ENCODE measurements at regions not wholly inside any gene's neighbourhood (a gene's known extent, or its start where the extent isn't known, plus 50 kb on each side); places are given as distances from the start of the nearest gene placed in this dataset.
A peak's percentile ranks its signal among the peaks of the same experiment; 100 is the strongest.

DNA sequence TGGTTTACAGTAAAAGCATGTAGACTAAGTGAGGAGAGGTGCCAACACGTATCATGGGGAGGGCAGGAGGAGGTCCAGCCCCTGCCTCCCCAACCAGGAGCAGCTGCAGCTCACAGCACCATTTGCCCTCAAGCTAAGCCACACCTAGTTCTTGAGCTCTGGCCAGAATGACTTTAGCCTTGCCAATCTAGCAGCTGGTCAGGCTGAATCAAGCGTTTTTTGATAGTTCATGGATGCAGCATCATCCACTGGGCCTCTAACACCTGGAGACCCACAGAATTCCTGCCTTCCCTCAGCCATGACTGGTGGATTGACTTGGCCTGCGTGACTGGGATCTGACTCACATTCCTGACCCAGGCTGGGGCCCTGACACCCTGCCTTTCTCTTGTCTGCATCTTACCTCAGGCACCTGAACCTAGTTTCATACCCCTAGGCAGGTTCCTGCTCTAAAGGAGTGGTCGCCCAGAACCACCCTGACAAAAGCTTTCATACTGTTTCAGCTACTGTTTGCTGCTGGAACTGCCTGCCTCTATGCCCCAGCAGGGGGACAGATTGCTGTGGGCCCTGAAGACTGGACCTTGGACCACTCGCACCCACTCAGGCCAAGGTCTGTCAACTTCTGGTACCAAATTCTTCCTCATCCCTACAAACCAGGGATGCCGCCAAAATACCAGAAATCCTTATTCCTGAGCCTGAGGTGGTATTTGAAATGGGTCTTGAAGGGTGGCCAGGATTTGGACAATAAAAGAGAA lies 122.3 kb downstream of the QRSL1 start:
- peak; percentile 28 for DNase-seq
- Histone ChIP-seq H3K4me2 (ENCODE audit: insufficient read depth, insufficient read length, low read length) (no peak overlapping the region), H4K91ac (ENCODE audit: insufficient read length, low read depth, low read length) (no peak overlapping the region), H3K27ac (ENCODE audit: insufficient read length, low read depth, low read length) (no peak overlapping the region), H2BK15ac (ENCODE audit: low read depth, low read length) (no peak overlapping the region), H3K4ac (ENCODE audit: low read depth, low read length) (no peak overlapping the region), H2BK12ac (ENCODE audit: insufficient read length, low read depth, low read length) (no peak overlapping the region), H3K4me1 (ENCODE audit: insufficient read depth, low read length) (peaks cover 12% of the 10 kb centered on the region), H2BK120ac (ENCODE audit: low read depth, low read length, poor library complexity, severe bottlenecking) (no peak overlapping the region), H3K23ac (ENCODE audit: insufficient read length, low read depth, low read length) (no peak overlapping the region), H3K14ac (ENCODE audit: insufficient read depth, low read length) (no peak overlapping the region), H2BK20ac (ENCODE audit: low read depth, low read length, poor library complexity, severe bottlenecking) (no peak overlapping the region), H3K56ac (ENCODE audit: insufficient read length, low read depth, low read length) (no peak overlapping the region), H2AK5ac (ENCODE audit: insufficient read length, low read length) (no peak overlapping the region), H2BK5ac (ENCODE audit: insufficient read length, low read length) (no peak overlapping the region), H3K23me2 (ENCODE audit: insufficient read length, low read depth, low read length, poor library complexity, severe bottlenecking) (no peaks in the 10 kb centered on the region), H3K79me2 (ENCODE audit: insufficient read depth, low read length) (no peaks in the 10 kb centered on the region), H3T11ph (ENCODE audit: low read length) (no peak overlapping the region), H2AFZ (ENCODE audit: low read length) (no peak overlapping the region), H3K79me1 (ENCODE audit: insufficient read depth, low read depth, low read length, poor library complexity, severe bottlenecking) (no peaks in the 10 kb centered on the region), H4K20me1 (ENCODE audit: control insufficient read depth, insufficient read depth, insufficient read length) (no peaks in the 10 kb centered on the region), H4K8ac (replicated peaks; ENCODE audit: insufficient read length, low read depth, low read length) (no peak overlapping the region), H3K18ac (ENCODE audit: insufficient read length, low read depth, low read length) (no peak overlapping the region), H3K9me3 (ENCODE audit: control insufficient read depth, low read depth, low read length) (no peaks in the 10 kb centered on the region), H3K9ac (ENCODE audit: extremely low read depth, insufficient read length, low read length) (no peak overlapping the region), H3K27me3 (ENCODE audit: insufficient read depth, low read length) (no peaks in the 10 kb centered on the region), H4K5ac (ENCODE audit: insufficient read length, low read depth, low read length) (no peak overlapping the region)
- peaks cover 1% of the 10 kb centered on the region for H3K27me3 Mint-ChIP-seq (ENCODE audit: low read depth)
- no peak overlapping the region for H3K4me3 Mint-ChIP-seq
- peaks cover 56 to 67% of the 10 kb centered on the region in 2 experiments for H3K4me1 Mint-ChIP-seq
- 0 out of 7 replicates have a peak, but pooled peaks cover 0 to 2% (median 0%) of the 10 kb centered on the region in 3 experiments for H3K36me3 Mint-ChIP-seq (ENCODE audit: insufficient read depth in 1 of 3, low read depth in 3 of 3)
- H3K27ac Mint-ChIP-seq = no peak overlapping the region
- WGBS (ENCODE audit: extremely low coverage, insufficient read length, low lambda C conversion rate) = no CpG with 5 or more reads among the region's 6 CpGs
- TF ChIP-seq, protein P1, sequence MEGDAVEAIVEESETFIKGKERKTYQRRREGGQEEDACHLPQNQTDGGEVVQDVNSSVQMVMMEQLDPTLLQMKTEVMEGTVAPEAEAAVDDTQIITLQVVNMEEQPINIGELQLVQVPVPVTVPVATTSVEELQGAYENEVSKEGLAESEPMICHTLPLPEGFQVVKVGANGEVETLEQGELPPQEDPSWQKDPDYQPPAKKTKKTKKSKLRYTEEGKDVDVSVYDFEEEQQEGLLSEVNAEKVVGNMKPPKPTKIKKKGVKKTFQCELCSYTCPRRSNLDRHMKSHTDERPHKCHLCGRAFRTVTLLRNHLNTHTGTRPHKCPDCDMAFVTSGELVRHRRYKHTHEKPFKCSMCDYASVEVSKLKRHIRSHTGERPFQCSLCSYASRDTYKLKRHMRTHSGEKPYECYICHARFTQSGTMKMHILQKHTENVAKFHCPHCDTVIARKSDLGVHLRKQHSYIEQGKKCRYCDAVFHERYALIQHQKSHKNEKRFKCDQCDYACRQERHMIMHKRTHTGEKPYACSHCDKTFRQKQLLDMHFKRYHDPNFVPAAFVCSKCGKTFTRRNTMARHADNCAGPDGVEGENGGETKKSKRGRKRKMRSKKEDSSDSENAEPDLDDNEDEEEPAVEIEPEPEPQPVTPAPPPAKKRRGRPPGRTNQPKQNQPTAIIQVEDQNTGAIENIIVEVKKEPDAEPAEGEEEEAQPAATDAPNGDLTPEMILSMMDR (conservative IDR thresholded peaks at IDR 0.05) = no peak
- no peaks in the 10 kb centered on the region for H3K9me3 Mint-ChIP-seq

Measured in H9 (cell line).